OCI-LY3 (cell line): ENCODE measurements at regions not wholly inside any gene's neighbourhood (a gene's known extent, or its start where the extent isn't known, plus 50 kb on each side); places are given as distances from the start of the nearest gene placed in this dataset.

Experiments used
- EZH2phosphoT487 ChIP-seq: fragments of 200-600 bp; shearing (Covaris generic); IDR thresholded peaks from 2 replicates; pipeline ENCODE4 v1.6.1; 2018; ENCODE audit warnings: antibody characterized with exemption, mixed run types, low read depth
- TF ChIP-seq, protein P1 (sequence below): fragments of 200-600, 300-600 bp; sonication (generic); IDR thresholded peaks from 2 replicates; pipeline ENCODE4 v1.5.1; 2014; ENCODE audit warnings: antibody characterized with exemption, low read length, low read depth

GRCh38 chr4:79827283-79827682 lies 245.7 kb downstream of the ANTXR2 start:
- TF ChIP-seq, protein P1, sequence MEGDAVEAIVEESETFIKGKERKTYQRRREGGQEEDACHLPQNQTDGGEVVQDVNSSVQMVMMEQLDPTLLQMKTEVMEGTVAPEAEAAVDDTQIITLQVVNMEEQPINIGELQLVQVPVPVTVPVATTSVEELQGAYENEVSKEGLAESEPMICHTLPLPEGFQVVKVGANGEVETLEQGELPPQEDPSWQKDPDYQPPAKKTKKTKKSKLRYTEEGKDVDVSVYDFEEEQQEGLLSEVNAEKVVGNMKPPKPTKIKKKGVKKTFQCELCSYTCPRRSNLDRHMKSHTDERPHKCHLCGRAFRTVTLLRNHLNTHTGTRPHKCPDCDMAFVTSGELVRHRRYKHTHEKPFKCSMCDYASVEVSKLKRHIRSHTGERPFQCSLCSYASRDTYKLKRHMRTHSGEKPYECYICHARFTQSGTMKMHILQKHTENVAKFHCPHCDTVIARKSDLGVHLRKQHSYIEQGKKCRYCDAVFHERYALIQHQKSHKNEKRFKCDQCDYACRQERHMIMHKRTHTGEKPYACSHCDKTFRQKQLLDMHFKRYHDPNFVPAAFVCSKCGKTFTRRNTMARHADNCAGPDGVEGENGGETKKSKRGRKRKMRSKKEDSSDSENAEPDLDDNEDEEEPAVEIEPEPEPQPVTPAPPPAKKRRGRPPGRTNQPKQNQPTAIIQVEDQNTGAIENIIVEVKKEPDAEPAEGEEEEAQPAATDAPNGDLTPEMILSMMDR: no peak
- no peak for TF ChIP-seq EZH2phosphoT487
